ENCODE measurements at regions not wholly inside any gene's neighbourhood (a gene's known extent, or its start where the extent isn't known, plus 50 kb on each side); places are given as distances from the start of the nearest gene placed in this dataset.

- H3K27me3 ChIP-seq (ENCODE audit: control insufficient read depth, insufficient read depth, low read length): no peaks in the 10 kb centered on the region
- no peaks in the 10 kb centered on the region for H3K36me3 ChIP-seq (replicated peaks; ENCODE audit: control insufficient read depth, insufficient read depth, low read length)
- H3K4me3 ChIP-seq (ENCODE audit: insufficient read depth, low read depth, low read length): no peak overlapping the region
- DNase-seq: no peak
These were observed 862.6 kb downstream of the USP25 start for GRCh38 chr21:16592381-16592780.

- Histone ChIP-seq H3K27me3 (ENCODE audit: control insufficient read depth, insufficient read depth, low read length) (no peaks in the 10 kb centered on the region), H3K36me3 (replicated peaks; ENCODE audit: control insufficient read depth, insufficient read depth, low read length) (no peaks in the 10 kb centered on the region), H3K4me3 (ENCODE audit: insufficient read depth, low read depth, low read length) (no peak overlapping the region)
- no peak for DNase-seq
These were observed 864.4 kb downstream of the USP25 start for GRCh38 chr21:16594191-16594590.

GRCh38 chr21:16596369-16596768, 866.6 kb downstream of the USP25 start:
- Histone ChIP-seq H3K36me3 (replicated peaks; ENCODE audit: control insufficient read depth, insufficient read depth, low read length) (no peaks in the 10 kb centered on the region), H3K27me3 (ENCODE audit: control insufficient read depth, insufficient read depth, low read length) (no peaks in the 10 kb centered on the region), H3K4me3 (ENCODE audit: insufficient read depth, low read depth, low read length) (no peak overlapping the region)
- no peak for DNase-seq

DNA sequence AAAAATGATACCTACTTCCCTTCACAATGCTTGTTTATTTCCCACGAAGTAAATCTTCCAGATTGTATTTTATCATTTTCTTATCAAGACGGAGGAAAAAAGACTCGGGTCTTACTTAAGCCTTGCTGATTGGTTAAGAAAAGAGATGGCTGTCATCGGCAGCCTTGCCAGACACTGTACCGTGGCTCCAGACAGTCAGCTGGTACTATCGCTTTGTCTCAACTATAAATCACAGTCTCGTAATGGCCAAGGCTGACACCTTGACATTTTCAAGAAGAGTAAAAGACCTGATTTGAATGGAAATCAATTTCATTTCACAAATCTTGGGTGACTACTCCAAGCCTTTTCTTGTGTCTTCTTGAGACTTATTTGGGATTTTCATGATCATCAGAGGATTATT, 868.0 kb downstream of the USP25 start:
- no peaks in the 10 kb centered on the region for H3K27me3 ChIP-seq (ENCODE audit: control insufficient read depth, insufficient read depth, low read length)
- H3K36me3 ChIP-seq (replicated peaks; ENCODE audit: control insufficient read depth, insufficient read depth, low read length): no peaks in the 10 kb centered on the region
- H3K4me3 ChIP-seq (ENCODE audit: insufficient read depth, low read depth, low read length): no peak overlapping the region
- no peak for DNase-seq

GRCh38 chr21:16605597-16605996, 875.8 kb downstream of the USP25 start:
- no peak overlapping the region for H3K4me3 ChIP-seq (ENCODE audit: insufficient read depth, low read depth, low read length)
- no peaks in the 10 kb centered on the region for H3K36me3 ChIP-seq (replicated peaks; ENCODE audit: control insufficient read depth, insufficient read depth, low read length)
- H3K27me3 ChIP-seq (ENCODE audit: control insufficient read depth, insufficient read depth, low read length): no peaks in the 10 kb centered on the region
- no peak for DNase-seq

GRCh38 chr21:16606271-16606670, 876.5 kb downstream of the USP25 start:
- no peak for DNase-seq
- H3K4me3 ChIP-seq (ENCODE audit: insufficient read depth, low read depth, low read length): no peak overlapping the region
- no peaks in the 10 kb centered on the region for H3K27me3 ChIP-seq (ENCODE audit: control insufficient read depth, insufficient read depth, low read length)
- no peaks in the 10 kb centered on the region for H3K36me3 ChIP-seq (replicated peaks; ENCODE audit: control insufficient read depth, insufficient read depth, low read length)

GRCh38 chr21:16608209-16608830, 878.5 kb downstream of the USP25 start:
- DNase-seq: peak; percentile 50
- no peak overlapping the region for H3K4me3 ChIP-seq (ENCODE audit: insufficient read depth, low read depth, low read length)
- no peaks in the 10 kb centered on the region for H3K36me3 ChIP-seq (replicated peaks; ENCODE audit: control insufficient read depth, insufficient read depth, low read length)
- no peaks in the 10 kb centered on the region for H3K27me3 ChIP-seq (ENCODE audit: control insufficient read depth, insufficient read depth, low read length)

- Histone ChIP-seq H3K36me3 (replicated peaks; ENCODE audit: control insufficient read depth, insufficient read depth, low read length) (no peaks in the 10 kb centered on the region), H3K27me3 (ENCODE audit: control insufficient read depth, insufficient read depth, low read length) (no peaks in the 10 kb centered on the region), H3K4me3 (ENCODE audit: insufficient read depth, low read depth, low read length) (no peak overlapping the region)
- no peak for DNase-seq
These were observed 889.5 kb downstream of the USP25 start for GRCh38 chr21:16619281-16619680.

GRCh38 chr21:16620786-16621320, 891.1 kb downstream of the USP25 start:
- no peaks in the 10 kb centered on the region for H3K27me3 ChIP-seq (ENCODE audit: control insufficient read depth, insufficient read depth, low read length)
- no peaks in the 10 kb centered on the region for H3K36me3 ChIP-seq (replicated peaks; ENCODE audit: control insufficient read depth, insufficient read depth, low read length)
- no peak for DNase-seq
- H3K4me3 ChIP-seq (ENCODE audit: insufficient read depth, low read depth, low read length): no peak overlapping the region

DNA sequence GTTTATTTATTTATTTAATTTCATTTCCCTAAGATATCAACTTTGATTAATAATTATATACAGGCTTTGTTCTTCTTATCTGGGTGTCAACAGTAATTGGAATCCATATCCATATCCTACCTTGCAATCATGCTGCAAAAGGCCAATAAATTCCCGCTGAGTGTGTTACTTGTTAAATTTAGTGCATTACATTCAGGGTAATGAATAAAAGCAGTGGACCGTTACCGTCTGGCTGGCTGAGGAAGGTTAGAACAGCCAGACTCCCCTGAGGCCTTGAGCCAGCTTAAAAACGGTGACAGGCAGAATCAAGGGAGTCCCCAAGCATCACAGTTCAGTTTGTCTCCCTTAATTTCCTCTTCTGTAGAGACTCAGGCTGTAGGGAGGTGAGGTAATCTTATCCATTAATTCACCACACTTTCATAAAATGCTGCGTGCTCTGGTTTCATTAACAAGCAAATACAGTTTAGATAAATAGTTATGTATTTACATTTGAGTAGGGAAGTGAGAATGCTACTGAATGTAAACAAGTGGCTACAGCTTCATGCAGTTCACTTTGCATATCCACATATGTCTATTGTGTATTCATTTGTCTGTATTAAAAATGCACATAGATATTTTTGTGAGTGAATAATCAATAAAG, 888.2 kb upstream of the CXADR start:
- no peaks in the 10 kb centered on the region for H3K36me3 ChIP-seq (replicated peaks; ENCODE audit: control insufficient read depth, insufficient read depth, low read length)
- DNase-seq: no peak
- no peak overlapping the region for H3K4me3 ChIP-seq (ENCODE audit: insufficient read depth, low read depth, low read length)
- no peaks in the 10 kb centered on the region for H3K27me3 ChIP-seq (ENCODE audit: control insufficient read depth, insufficient read depth, low read length)

- Histone ChIP-seq H3K27me3 (ENCODE audit: control insufficient read depth, insufficient read depth, low read length) (no peaks in the 10 kb centered on the region), H3K4me3 (ENCODE audit: insufficient read depth, low read depth, low read length) (no peak overlapping the region), H3K36me3 (replicated peaks; ENCODE audit: control insufficient read depth, insufficient read depth, low read length) (no peaks in the 10 kb centered on the region)
- no peak for DNase-seq
These were observed 887.4 kb upstream of the CXADR start for GRCh38 chr21:16625491-16625890.

DNA sequence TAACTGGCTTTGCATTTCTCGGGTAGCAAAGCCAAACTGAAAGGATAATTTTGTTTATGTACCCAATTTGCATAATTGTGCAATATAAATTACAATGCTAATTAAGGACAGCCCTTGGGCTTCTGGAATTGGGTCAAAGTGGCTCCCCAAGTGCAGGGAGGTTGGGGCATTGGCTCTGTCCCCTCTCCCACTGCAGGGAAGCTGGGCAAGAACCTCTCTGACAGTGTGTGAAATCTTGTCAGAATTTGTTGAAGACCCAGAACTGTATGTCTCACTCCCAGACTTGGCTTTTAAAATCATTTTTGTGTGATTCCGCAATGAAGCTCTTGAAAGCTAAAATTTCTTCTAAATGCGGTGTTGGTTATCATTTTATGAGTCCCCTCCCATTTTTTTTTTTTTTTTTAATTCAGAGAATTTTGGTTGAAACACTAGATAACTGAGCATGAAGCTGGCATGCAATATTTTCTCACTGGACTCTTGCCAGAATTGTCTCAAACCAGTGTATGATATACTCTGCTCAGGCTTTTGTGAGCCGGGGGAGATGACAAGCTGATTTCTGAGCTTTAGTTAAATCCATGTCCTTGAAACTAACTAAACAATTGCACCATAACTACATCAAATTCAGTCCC, 878.9 kb upstream of the CXADR start:
- no peaks in the 10 kb centered on the region for H3K36me3 ChIP-seq (replicated peaks; ENCODE audit: control insufficient read depth, insufficient read depth, low read length)
- H3K27me3 ChIP-seq (ENCODE audit: control insufficient read depth, insufficient read depth, low read length): no peaks in the 10 kb centered on the region
- no peak for DNase-seq

DNA sequence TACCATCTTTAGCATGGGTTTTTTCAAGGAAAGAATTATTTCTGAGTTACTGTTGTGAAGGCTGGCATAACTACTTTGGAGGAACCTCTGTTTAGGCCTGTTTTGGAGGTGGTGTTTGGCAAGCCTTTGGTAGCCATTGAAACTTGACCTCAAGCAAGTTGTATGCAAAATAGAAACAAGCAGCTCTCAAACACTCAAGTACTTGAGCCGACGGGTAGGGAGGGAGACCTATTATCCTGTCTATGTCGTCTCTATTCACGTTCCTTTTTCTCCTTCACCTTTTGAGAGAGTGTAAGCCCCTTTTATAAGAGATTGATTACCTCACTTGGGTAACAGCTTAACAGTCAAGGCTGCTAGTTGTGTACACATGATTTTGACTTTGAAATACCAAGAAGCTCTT, 878.3 kb upstream of the CXADR start:
- Histone ChIP-seq H3K36me3 (replicated peaks; ENCODE audit: control insufficient read depth, insufficient read depth, low read length) (no peaks in the 10 kb centered on the region), H3K27me3 (ENCODE audit: control insufficient read depth, insufficient read depth, low read length) (no peaks in the 10 kb centered on the region), H3K4me3 (ENCODE audit: insufficient read depth, low read depth, low read length) (no peak overlapping the region)
- peak; percentile 40 for DNase-seq

More for the DNA sequence above, 878.9 kb upstream of the CXADR start:
- no peak overlapping the region for H3K4me3 ChIP-seq (ENCODE audit: insufficient read depth, low read depth, low read length)

DNA sequence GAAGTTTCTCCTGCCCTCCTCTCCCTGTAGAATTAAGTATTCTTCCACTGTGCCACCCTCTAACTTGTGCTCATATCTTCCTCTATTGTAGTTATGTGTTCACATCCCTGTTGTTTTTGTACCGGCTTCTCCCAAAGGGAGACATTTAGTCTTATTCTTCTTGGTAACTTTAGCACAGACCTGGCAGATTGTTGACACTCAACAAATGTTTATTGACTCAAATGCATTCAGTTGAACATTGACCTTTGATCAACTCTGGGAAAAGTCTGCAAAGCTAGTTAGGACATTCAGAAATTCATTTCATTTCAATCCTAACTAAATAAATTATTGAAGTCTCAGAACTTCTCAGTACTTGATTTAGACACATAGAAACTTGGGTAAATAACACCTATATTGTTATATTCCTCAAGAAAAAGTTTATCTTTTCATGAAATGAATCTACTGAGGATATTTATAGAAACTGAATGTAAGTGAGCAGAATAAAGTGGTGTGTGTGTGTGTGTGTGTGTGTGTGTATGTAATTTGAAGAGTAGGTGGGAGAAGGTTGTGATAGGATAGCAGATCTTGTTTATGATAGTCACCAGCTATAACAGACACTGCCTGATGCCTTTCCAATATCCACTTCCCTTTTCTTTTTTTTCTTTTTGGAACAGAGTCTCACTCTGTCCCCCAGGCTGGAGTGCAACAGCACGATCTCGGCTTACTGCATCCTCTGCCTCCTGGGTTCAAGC, 872.4 kb upstream of the CXADR start:
- Histone ChIP-seq H3K4me3 (ENCODE audit: insufficient read depth, low read depth, low read length) (no peak overlapping the region), H3K27me3 (ENCODE audit: control insufficient read depth, insufficient read depth, low read length) (no peaks in the 10 kb centered on the region), H3K36me3 (replicated peaks; ENCODE audit: control insufficient read depth, insufficient read depth, low read length) (no peaks in the 10 kb centered on the region)
- DNase-seq: no peak

DNA sequence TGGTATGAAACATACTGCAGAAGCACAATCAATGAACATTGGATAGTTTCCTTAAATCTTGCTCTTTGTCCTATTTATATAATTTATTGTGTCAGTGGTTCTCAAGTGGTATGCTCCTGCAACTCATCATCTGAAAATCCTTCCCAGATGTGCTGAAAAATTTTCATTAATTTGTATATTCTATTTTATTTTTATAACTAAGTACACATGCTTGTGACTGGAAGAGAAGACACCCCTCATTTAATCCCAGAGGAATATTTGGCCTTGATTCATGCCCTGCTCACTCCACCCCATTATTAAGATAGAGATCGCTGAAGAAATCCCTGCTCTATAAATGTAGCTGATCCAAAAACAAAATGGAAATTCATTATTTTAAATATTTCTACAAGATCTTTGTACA, 870.5 kb upstream of the CXADR start:
- no peaks in the 10 kb centered on the region for H3K27me3 ChIP-seq (ENCODE audit: control insufficient read depth, insufficient read depth, low read length)
- no peaks in the 10 kb centered on the region for H3K36me3 ChIP-seq (replicated peaks; ENCODE audit: control insufficient read depth, insufficient read depth, low read length)
- DNase-seq: no peak
- no peak overlapping the region for H3K4me3 ChIP-seq (ENCODE audit: insufficient read depth, low read depth, low read length)

Data from H7 (cell line).